HG02588 (cell line): ENCODE measurements at regions not wholly inside any gene's neighbourhood (a gene's known extent, or its start where the extent isn't known, plus 50 kb on each side); places are given as distances from the start of the nearest gene placed in this dataset.
"Not testable (repeated sequence)": the region's sequence is repeated elsewhere in the genome, so short reads cannot be mapped to it uniquely, and the experiment has no call there.

ENCODE experiments used
- ATAC-seq: cut with Tn5 transposase; IDR thresholded peaks from one replicate; pipeline ENCODE4 v1.9.1; 2021; ENCODE audit warnings: mild to moderate bottlenecking, moderate library complexity; ENCODE audit not compliant: unreplicated experiment

- not testable (repeated sequence) for ATAC-seq
These were observed 186.6 kb upstream of the MAGEB16 start for GRCh38 chrX:35611562-35611961.

DNA sequence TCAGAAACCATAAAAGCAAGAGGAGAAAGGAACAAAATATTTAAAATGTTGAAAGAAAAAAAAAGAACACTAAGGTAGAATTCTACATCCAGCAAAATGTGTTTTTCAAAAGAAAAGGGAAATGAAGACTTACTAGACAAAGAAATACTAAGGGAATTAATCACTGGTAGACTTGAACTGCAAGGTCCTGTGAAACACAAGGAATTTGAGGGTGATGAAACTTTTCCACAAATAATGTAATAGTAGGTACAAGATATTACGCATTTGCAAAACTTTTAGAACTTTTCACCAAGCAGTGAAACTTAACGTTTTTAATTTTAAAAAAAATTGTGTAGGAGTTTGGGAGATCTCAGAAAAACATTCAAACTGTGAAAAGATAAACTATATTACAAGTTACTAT, 180.3 kb upstream of the MAGEB16 start:
- no peak for ATAC-seq

DNA sequence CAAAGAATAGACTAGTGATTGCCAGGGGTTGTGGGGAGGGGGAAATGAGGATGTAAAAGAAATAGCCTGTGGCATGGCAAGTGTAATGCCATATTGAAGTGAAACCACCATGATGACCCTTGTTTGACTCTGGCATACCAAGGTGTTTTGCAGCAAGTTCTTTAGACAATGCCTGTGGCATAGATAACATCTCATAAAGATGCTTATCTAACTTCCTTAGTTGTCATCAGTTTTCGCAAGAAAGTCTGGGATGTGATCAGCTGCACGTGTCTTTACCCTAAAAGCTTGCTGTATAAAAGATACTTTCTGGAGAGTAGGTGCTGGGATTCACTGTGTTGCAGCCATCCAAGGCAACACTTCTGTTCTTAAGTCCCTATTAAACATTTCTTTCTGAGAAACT, 176.1 kb upstream of the MAGEB16 start:
- no peak for ATAC-seq

DNA sequence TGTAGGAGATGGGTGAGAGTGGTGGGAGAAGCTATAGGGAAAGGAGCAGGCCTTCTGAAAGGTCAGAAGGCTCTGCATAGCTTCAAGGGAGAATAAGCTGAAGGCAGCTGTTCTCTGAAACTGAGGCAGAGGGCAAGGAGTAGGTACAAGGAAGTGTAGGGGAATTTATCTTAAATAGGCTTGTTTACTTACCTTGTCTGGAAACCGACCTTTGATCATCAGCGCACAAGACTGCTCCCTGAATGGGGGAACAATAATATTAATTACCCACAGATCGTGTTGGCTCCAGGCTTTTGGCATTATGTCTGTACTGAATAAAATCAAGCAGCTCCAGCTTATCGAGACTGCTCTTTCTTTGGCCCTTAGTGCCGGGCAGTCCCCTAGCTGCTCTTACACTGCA, 175.5 kb upstream of the MAGEB16 start:
- no peak for ATAC-seq

GRCh38 chrX:35625714-35626113, 172.4 kb upstream of the MAGEB16 start:
- no peak for ATAC-seq

- no peak for ATAC-seq
These were observed 172.0 kb upstream of the MAGEB16 start for GRCh38 chrX:35626124-35626523.

DNA sequence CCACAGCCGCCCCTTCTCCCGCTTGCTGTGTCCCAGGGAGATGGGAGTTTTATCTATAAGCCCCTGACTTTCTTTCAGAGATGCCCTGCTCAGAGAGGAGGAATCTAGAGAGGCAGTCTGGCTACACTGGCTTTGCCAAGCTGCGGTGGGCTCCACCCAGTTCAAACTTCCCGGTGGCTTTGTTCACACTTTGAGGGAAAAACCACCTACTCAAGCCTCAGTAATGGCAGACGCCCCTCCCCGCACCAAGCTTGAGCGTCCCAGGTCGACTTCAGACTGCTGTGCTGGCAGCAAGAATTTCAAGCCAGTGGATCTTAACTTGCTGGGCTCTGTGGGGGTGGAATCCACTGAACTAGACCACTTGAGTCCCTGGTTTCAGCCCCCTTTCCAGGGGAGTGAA, 162.2 kb upstream of the MAGEB16 start:
- not testable (repeated sequence) for ATAC-seq

DNA sequence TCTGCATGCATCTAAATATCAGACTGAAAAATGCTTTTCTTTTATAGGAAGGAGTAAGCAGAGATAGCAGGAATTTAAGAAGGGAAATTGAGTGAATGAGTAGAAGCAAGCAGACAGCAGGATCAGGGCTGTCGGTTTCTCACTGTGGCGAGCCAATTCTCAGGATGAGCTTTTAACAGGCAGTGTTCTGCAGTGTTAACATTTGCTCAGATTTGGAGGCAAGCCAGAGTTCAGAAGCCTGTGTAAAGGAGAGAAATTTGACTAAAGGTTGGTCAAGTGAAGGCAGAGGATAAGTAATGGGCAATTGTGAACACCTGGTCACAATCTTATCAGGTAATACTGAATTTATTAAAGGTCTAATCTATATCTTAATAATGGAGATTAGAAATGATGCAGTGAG, 133.3 kb upstream of the MAGEB16 start:
- ATAC-seq = no peak

DNA sequence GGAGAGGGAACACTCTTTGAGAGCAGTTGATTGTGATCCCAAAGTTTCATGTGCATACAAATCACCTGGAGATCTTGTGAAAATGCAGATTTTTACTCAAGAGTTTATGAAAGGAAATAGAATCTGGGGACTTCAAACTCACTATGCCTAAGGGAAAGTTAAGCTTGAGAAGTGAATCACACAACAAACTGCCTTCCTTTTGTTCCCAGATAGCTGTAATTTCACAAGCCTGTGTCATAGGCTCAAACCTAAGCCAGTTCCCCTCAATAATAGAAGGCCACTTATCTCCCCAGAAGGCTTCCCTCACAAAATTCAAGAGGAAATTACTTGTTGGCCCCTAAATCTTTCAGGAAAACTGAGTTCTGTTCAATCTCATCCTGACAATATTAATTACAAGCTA, 132.8 kb upstream of the MAGEB16 start:
- ATAC-seq = no peak

- no peak for ATAC-seq
These were observed 127.3 kb upstream of the MAGEB16 start for GRCh38 chrX:35670889-35671288.

GRCh38 chrX:35675151-35675550, 123.0 kb upstream of the MAGEB16 start:
- ATAC-seq = no peak

DNA sequence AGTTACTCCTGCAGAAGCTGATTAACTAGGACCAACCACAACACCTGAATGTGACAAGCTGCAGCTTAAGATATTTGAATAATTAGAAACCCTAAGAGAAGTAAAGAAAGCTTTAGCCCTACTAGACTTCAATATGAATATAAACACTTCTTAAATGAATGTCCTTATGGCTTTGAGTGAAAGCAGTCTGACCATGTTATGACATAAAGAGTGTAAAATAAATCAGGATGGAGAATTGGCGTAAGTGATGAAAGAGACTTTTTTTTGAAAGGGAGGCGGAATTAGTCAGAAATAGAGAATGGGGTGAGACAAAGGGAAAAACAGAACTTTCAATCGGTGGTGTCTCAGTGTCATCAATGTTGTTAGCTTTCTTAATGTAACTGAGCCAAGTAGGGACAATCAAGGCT, 117.2 kb upstream of the MAGEB16 start:
- ATAC-seq = no peak

DNA sequence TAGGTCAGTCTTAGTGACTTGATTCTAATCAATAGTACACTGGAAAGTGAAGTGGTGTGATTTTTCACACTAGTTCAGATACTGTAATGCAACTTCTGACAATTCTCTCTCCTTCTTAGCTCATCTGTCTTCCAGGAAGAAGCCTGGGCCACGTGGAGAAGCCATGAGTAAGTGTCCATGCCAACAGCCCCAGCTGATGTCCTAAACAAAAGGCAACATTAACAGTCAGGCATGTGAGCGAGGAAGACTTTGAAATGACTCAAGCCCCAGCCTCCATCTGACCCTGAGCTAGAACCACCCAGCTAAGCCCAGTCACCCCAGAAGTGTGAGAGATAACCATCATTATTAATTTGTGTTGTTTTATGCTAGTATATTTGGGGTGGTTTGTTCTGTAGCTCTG, 115.7 kb upstream of the MAGEB16 start:
- no peak for ATAC-seq

GRCh38 chrX:35696760-35697234, 101.3 kb upstream of the MAGEB16 start:
- ATAC-seq = no peak

- no peak for ATAC-seq
These were observed 98.5 kb upstream of the MAGEB16 start for GRCh38 chrX:35699642-35700041.

DNA sequence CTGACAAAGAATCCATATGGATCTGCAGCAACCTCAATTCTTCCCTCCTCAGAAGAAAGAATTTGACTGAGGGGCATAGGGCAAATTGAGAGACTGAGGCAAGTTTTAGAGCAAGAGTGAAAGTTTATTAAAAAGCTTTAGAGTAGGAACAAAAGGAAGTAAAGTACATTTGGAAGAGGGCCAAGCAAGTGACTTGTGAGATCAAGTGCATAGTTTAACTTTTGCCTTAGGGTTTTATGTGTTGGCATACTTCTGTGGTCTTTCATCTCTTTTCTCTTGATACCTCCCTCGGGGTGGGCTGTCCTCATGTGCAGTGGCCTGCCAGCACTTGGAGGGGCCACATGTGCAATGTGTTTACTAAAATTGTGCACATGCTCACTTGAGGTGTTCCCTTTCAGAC, 98.0 kb upstream of the MAGEB16 start:
- no peak for ATAC-seq

- no peak for ATAC-seq
These were observed 86.9 kb upstream of the MAGEB16 start for GRCh38 chrX:35711281-35711680.

DNA sequence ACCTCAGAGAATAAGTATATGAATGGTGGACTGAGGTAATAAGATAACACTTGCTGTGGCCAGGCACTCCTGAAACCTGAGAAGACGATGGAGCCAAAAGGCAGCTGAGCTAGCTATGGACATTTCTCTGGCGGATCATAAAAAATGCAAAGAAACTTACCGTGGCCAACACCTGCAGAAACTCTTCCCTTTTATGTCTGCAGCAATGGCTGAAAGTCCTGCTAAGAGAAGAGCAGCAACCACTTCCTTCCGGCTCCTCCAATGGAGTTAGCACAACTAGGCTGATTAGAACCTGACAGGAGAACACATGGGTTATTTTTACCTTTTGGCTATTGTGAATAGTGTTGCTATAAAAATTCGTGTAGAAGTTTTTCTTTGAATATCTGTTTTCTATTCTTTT, 76.0 kb upstream of the MAGEB16 start:
- no peak for ATAC-seq

DNA sequence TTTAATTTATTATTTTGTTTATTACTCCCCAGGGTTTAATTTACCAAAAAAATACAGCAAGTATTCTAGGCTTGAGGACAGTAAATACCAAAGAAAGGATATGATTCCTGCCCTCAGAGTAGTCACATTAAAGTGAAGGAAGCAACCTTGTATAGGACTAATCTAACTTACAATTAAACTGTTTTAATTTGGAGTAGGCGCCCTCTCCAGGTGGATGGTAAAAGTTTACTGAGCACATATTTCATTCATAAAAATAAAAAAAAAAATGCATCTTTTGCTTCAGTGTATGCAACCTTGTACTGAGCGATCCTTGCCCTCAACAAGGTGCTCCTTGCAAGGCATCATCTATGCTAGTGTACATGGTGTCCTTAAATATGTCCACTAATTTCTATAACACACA, 72.0 kb upstream of the MAGEB16 start:
- ATAC-seq = no peak

DNA sequence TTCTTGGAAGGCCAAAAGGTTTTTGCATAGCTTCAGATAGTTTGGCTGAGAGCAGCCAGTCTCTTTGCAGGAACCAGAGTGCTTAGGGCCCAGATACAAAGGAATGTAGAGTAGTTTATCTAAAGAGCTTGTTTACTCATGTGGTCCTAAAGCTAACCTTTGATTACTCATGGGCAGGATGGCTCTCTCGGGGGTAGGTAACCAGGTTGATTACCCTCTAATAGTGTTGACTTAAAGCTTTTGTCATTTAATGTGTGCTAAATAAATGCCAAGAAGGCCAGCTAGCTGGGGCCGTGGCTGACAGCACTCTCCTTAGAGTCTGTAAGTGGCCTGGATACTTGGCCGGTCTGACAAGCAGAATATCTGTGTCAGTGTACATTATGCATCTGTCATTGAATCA, 69.7 kb upstream of the MAGEB16 start:
- ATAC-seq = no peak

DNA sequence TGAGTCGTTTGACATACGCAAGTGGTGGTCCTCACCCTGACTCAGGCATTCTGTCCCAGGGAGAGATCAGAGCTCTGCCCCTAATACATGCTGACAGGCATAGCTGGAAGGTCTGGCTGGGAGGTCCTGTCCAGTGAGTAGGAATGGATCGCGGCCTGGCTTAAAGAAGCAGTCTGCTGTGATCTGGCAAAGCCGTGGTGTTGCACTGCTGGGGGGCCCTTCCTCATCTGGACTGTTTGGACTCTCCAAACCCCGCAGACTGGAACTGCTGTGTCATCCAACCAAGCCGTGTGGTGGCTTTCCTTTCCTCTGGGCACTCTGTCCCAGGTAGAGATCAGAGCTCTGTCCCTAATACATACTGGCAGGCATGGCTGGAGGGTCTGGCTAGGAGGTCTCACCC, 64.3 kb upstream of the MAGEB16 start:
- ATAC-seq = no peak

- no peak for ATAC-seq
These were observed 57.0 kb upstream of the MAGEB16 start for GRCh38 chrX:35741142-35741541.

- no peak for ATAC-seq
These were observed 54.8 kb upstream of the MAGEB16 start for GRCh38 chrX:35743331-35743730.
